Neural cell (in vitro differentiated cells): ENCODE measurements at regions not wholly inside any gene's neighbourhood (a gene's known extent, or its start where the extent isn't known, plus 50 kb on each side); places are given as distances from the start of the nearest gene placed in this dataset.

Source experiments
- EP300 ChIP-seq: fragments of 450-650 bp; conservative IDR thresholded peaks from 2 replicates; pipeline ENCODE4 v1.6.1; 2014; ENCODE audit warnings: antibody characterized with exemption, mild to moderate bottlenecking, moderate library complexity; ENCODE audit not compliant: poor library complexity, severe bottlenecking
- EZH2 ChIP-seq: fragments of 200-600, 300-800 bp; shearing (Covaris generic), sonication (generic); IDR thresholded peaks from 2 replicates; pipeline ENCODE4 v1.6.1; 2014; ENCODE audit warnings: antibody characterized with exemption, low read length, borderline replicate concordance, mild to moderate bottlenecking; ENCODE audit not compliant: insufficient read depth, poor library complexity, severe bottlenecking
- MXI1 ChIP-seq: fragments of 450-650 bp; conservative IDR thresholded peaks from 2 replicates; pipeline ENCODE4 v1.6.1; 2014; ENCODE audit warnings: antibody characterized with exemption, mild to moderate bottlenecking; ENCODE audit not compliant: poor library complexity, severe bottlenecking
- POLR2AphosphoS5 ChIP-seq: IDR thresholded peaks from 2 replicates; pipeline ENCODE4 v1.6.1; 2012
- RAD21 ChIP-seq: fragments of 450-650 bp; conservative IDR thresholded peaks from 2 replicates; pipeline ENCODE4 v1.6.1; 2014; ENCODE audit warnings: antibody characterized with exemption, mild to moderate bottlenecking, moderate library complexity
- TAF1 ChIP-seq: IDR thresholded peaks from 2 replicates; pipeline ENCODE4 v1.6.1; 2012; ENCODE audit warnings: low read depth
- TF ChIP-seq, protein P1 (sequence below): fragments of 450-650 bp; IDR thresholded peaks from 2 replicates; pipeline ENCODE4 v1.5.1; 2014; ENCODE audit warnings: antibody characterized with exemption, mild to moderate bottlenecking, moderate library complexity; ENCODE audit not compliant: poor library complexity, severe bottlenecking

DNA sequence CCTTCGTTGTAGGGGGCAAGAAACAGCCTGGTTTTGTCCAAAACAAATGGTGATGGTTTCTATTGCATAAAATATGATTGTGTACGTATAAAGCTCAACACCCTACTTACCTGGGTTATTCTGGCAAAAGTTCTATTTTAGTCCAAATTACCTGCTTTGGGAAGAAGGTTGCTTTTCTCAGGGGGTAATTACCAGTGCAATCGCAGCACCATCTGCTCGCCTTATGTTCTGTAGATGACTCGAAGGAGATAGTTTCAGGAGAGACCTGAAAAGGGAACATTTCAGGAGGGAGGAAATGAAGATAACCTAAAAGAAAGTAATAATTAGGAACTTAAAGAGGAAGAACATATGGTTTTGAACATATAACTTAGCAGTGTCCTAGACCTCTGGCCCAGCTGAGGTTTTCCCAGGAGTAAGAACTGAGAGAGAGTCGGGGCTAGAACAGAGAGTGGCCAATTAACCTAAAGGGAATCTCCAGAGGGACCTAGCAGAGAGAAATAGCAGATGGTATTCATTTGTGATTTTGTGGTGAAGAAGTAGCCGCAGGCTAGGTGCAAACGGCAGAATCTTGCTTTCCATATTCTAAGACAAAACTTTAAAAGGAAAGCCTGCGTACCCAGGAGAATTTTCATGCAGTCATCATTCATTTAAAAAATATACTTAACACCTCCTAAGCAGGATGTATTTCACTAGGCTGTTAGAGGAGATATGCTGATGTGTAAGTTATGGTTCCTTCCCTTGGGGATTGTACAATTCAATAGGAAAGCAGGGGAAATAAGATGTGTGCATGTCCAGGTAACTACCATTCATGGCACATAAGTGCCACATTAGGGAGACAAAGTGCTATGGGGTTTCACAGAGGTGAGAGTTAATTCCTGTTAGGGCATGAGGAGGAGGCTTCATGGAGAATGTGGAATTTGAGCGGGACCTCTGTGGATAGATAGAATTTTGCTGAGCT lies 113.0 kb upstream of the SLC10A2 start:
- TF ChIP-seq RAD21 (no peak), POLR2AphosphoS5 (no peak), MXI1 (no peak), EZH2 (no peak), EP300 (no peak), TAF1 (no peak)
- TF ChIP-seq, protein P1, sequence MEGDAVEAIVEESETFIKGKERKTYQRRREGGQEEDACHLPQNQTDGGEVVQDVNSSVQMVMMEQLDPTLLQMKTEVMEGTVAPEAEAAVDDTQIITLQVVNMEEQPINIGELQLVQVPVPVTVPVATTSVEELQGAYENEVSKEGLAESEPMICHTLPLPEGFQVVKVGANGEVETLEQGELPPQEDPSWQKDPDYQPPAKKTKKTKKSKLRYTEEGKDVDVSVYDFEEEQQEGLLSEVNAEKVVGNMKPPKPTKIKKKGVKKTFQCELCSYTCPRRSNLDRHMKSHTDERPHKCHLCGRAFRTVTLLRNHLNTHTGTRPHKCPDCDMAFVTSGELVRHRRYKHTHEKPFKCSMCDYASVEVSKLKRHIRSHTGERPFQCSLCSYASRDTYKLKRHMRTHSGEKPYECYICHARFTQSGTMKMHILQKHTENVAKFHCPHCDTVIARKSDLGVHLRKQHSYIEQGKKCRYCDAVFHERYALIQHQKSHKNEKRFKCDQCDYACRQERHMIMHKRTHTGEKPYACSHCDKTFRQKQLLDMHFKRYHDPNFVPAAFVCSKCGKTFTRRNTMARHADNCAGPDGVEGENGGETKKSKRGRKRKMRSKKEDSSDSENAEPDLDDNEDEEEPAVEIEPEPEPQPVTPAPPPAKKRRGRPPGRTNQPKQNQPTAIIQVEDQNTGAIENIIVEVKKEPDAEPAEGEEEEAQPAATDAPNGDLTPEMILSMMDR, result no peak
